HG02798 (cell line): ENCODE measurements at regions not wholly inside any gene's neighbourhood (a gene's known extent, or its start where the extent isn't known, plus 50 kb on each side); places are given as distances from the start of the nearest gene placed in this dataset.

Experiments used
- ATAC-seq: cut with Tn5 transposase; IDR thresholded peaks from one replicate; pipeline ENCODE4 v1.9.1; 2021; ENCODE audit warnings: mild to moderate bottlenecking; ENCODE audit not compliant: unreplicated experiment, poor library complexity

- ATAC-seq, result no peak
Observed at GRCh38 chr1:56322211-56322610, 257.2 kb downstream of the PLPP3 start.

- no peak for ATAC-seq
Observed at GRCh38 chr1:56321150-56321490, 258.2 kb downstream of the PLPP3 start.

- ATAC-seq, result no peak
Observed at GRCh38 chr1:56320464-56321149, 258.8 kb downstream of the PLPP3 start.

- no peak for ATAC-seq
Observed at GRCh38 chr1:56317722-56318121, 261.6 kb downstream of the PLPP3 start.

- no peak for ATAC-seq
Observed at GRCh38 chr1:56315293-56315942, 263.9 kb downstream of the PLPP3 start.

GRCh38 chr1:56313560-56313959 lies 265.8 kb downstream of the PLPP3 start:
- ATAC-seq, result no peak

- no peak for ATAC-seq
Observed at GRCh38 chr1:56311766-56312165, 267.6 kb downstream of the PLPP3 start.

- ATAC-seq, result no peak
Observed at GRCh38 chr1:56310945-56311344, 268.4 kb downstream of the PLPP3 start.

- no peak for ATAC-seq
Observed at GRCh38 chr1:56309065-56309464, 270.3 kb downstream of the PLPP3 start.

GRCh38 chr1:56304975-56305374 lies 274.4 kb downstream of the PLPP3 start:
- no peak for ATAC-seq

GRCh38 chr1:56303805-56304204 lies 275.6 kb downstream of the PLPP3 start:
- no peak for ATAC-seq

GRCh38 chr1:56302878-56303277 lies 276.5 kb downstream of the PLPP3 start:
- ATAC-seq, result no peak

GRCh38 chr1:56301791-56302190 lies 277.6 kb downstream of the PLPP3 start:
- no peak for ATAC-seq

- no peak for ATAC-seq
Observed at GRCh38 chr1:56300836-56301235, 278.5 kb downstream of the PLPP3 start.

- no peak for ATAC-seq
Observed at GRCh38 chr1:56298866-56299265, 280.5 kb downstream of the PLPP3 start.

GRCh38 chr1:56297904-56298303 lies 281.5 kb downstream of the PLPP3 start:
- no peak for ATAC-seq

GRCh38 chr1:56297208-56297607 lies 282.2 kb downstream of the PLPP3 start:
- no peak for ATAC-seq

GRCh38 chr1:56295949-56296929 lies 283.1 kb downstream of the PLPP3 start:
- ATAC-seq, result no peak

GRCh38 chr1:56291374-56291919 lies 287.9 kb downstream of the PLPP3 start:
- no peak for ATAC-seq

- no peak for ATAC-seq
Observed at GRCh38 chr1:56289260-56289659, 290.1 kb downstream of the PLPP3 start.

- no peak for ATAC-seq
Observed at GRCh38 chr1:56287721-56288120, 291.6 kb downstream of the PLPP3 start.
